ENCODE measurements at regions not wholly inside any gene's neighbourhood (a gene's known extent, or its start where the extent isn't known, plus 50 kb on each side); places are given as distances from the start of the nearest gene placed in this dataset.

- no peak for TF ChIP-seq CTCF (IDR thresholded peaks at IDR 0.05)
- no peak for TF ChIP-seq POLR2A (IDR thresholded peaks at IDR 0.05)
Measured at GRCh38 chr2:11038641-11039040, 116.6 kb upstream of the SLC66A3 start.

Data from thyroid gland (tissue), 4 donors.